HG03280 (cell line): ENCODE measurements at regions not wholly inside any gene's neighbourhood (a gene's known extent, or its start where the extent isn't known, plus 50 kb on each side); places are given as distances from the start of the nearest gene placed in this dataset.

Experiments used
- ATAC-seq: cut with Tn5 transposase; IDR thresholded peaks from one replicate; pipeline ENCODE4 v1.9.1; 2021; ENCODE audit warnings: mild to moderate bottlenecking, moderate library complexity; ENCODE audit not compliant: unreplicated experiment

DNA sequence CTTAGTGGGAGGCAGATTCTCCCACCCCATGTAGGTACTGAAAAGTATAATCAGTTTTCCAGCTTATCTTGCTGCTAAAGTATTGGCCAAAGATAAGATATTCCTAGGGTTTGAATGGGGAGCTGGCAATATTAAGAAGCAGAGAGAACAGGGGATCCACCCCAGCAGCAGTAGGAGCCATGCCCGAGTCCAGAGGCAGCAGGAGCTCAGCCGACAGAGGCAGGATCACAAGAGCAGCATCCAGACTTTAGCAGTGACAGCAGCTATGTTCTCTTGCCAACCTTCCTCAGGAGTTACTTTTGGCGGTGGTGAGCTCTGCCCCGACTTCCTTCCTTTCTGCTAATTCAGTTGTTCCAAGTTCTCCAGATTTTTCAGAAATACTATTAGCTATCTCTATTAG is 224.5 kb downstream of the GADD45G start:
- no peak for ATAC-seq

DNA sequence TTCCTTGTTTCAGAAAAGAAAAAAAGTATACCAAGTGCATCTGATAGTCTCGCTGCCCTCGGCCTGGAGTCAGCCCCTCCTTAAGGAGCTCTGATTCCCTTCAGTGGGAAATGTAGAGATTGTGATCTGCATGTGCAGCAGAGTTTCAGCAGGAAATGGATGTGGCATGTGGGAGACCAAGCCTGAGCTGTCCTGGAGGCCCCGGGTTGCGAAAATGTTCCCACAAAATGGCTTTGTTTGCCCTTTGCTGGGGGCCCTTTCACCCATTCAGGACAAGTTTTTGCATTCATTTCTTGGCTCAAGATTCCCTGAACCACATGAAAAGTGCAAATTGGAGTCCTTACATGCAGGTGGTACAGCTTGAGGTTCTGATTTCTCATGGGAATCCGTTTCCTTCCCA is 230.9 kb downstream of the GADD45G start:
- no peak for ATAC-seq

DNA sequence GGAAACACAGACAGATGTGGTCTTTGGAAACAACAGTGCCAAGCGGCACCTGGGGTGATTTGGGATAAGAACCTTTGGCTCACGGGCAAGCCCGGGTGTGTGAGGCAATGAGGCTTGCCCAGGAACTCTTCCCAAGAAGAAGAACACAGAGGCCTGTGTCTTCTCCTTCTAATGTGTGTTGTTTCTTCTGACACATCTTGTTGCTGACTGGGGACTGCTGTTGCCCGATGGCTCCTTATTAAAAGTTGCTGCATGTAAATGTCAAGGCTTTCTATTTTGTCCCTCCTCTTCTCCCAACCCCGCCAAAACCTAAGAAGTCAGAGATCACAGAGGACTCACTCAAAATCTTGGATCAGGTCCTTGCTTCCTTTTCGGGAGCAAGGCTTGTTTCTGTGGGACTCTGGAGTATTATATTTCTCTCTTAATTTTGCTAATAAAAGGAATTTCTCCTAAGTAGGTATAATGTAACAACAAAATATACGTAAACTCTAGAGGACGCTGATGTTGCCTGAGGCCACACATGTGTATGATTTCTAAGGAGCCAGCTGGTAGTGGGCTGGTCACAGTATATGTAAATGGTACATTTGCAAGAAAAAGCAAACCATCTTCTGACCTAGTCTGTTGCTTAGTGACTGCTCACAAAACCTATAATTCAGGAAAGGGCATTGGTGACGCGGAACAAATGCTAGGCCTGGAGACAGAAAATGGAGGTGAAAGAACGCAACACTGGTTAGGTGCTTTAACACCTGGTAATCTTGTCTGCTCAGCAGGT is 232.5 kb downstream of the GADD45G start:
- ATAC-seq, result no peak

DNA sequence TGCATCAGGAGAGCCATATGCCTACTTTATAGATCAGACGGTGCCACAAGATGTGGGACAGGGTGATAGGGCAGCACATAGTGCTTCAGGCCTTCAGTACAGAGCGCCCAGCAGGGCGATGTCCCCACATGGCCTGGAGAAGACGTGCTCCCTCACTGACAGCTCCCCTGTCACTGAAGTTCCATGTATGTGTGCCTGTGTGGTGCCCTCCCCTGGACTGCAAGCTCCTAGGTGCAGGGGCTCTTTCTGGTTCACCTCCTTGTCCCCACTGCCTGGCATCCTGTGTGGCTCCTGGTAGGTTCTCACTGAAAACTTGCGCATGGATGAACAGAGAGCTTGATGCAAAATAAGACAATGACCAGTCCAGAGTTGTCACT is 233.1 kb downstream of the GADD45G start:
- ATAC-seq, result no peak

DNA sequence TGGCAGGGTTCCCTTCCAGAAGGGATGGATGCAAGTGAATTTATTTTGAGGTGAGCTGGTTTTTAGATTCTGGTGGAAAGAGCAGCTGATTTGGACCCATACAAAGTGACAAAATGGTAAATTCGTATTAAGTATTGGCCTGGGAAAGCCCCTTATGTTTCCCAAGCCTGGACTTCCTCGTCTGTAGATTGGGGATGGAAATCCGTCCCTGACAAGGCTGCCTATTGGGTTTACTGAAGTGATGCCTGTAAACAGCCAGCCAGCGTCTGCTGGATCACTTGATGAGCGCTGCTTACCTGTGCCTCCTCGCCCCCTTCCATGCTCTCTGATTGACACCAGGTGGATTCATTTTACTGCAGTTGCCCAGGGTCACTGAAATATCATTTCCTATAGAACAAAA is 233.8 kb downstream of the GADD45G start:
- ATAC-seq, result no peak

DNA sequence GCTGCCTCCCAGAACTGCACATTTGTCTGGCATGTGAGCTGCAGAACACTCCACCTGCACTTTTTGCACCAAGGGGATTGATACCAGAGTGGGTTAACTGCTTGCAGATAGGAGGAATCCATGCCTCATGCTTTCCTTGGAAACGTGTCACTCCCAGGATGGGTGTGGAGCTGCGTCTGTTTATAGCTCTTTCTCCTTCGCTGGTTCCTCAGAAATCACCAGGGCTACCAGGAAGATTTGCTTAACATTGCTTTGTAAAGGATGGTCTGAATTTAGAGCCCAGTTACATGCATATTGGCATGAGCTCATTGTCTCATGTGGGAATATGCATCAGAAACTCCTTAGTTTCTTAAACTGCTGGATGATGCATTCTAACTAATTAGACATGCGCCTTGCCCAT is 234.6 kb downstream of the GADD45G start:
- no peak for ATAC-seq

DNA sequence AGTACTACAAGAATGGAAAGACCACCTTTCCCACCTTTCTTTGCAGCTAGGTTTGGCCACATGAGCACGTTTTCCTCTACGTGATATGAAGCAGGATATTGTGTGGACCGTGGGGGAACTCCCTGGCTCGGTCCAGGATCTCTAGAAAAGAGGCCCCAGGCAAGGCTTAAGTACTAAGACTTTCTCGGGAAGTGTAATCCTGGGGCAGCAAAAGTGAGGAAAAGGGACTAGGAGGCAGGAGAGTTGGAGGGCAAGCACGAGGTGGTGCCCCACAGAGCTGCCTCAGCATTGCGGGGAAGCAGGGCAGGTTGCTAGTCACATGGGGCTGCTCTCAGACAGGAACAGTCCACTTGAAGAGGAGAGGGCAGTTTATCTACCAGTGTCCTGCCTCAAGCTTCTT is 235.1 kb downstream of the GADD45G start:
- ATAC-seq, result no peak

DNA sequence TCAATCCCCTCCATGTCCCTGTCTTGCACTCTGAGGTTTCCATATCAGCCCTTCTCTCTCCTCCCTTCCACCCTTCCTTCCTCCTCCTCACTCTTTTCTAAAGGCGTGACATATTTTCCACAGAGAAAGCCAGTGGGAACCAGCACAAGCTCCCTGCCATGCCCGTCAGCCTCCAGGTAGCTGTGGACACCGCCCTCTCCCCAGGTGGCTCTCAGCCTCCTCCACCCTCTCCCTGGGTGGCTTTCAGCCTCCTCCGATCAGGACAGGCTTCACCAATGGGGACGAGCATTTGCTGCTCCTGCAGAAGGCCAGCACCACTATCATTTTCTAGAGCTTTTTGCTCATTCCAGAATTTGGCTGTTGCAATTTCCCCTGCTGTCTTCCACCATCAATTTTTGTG is 236.6 kb downstream of the GADD45G start:
- ATAC-seq, result no peak

DNA sequence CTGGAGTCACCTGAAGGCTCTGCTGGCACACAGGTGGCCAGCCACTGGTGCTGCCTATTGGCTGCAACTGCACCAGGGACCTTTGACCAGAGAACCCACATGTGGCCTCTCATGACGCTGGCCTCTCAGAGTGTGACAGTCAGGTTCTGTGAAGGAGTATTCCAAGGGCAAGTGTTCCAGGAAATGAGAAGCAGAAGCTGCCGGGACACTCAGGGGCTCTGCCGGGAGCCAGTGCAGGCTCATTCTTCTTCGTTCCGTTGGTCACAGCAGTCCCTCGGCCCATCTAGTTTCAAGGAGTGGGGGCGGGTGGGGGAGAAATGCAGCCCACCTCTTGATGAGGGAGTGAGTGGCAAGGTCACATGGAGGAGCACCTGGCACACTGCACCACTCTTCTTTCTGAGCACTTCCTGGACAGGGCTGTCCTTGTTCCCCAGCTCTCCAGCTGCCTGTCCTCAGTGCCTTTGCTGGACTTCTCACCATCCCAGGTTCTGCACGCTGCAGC is 237.5 kb downstream of the GADD45G start:
- no peak for ATAC-seq

DNA sequence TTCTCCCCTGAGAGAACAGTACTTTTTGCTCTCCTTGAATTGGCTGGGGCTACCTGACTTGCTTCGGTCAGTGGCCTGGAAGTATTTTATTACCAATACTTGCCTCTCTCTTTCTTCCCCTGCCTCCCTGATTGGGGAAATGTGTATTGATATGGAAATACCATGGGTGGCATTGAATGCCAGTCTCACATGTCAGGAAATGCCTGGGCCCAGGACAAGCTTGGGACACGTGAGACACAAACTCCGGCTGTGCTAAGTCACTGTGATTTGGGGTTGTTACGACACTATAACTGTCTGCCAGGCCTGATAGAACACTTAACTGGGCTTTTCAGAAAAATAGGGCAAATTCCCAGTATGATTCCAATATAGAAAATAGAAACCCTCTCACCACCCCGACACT is 238.3 kb downstream of the GADD45G start:
- ATAC-seq, result no peak

DNA sequence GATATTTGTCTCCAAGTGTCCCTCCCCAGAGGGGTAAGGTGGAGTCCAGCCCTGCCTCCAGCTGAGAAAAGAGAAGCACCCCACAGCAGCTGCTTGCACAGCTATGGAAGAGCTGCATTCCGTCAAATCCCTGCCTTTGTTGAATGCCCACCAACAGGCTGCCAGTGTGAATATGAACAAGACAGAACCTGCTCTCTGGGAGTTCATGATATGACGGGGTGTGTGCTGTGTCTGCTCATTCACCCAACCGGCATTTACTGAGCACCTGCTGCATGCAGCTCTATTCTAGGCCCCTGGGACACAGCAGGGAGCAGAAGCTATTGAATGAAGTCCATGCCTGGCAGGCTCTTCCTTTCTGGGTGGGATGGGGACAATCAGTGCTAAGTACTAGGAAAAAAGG is 238.8 kb downstream of the GADD45G start:
- ATAC-seq, result no peak

DNA sequence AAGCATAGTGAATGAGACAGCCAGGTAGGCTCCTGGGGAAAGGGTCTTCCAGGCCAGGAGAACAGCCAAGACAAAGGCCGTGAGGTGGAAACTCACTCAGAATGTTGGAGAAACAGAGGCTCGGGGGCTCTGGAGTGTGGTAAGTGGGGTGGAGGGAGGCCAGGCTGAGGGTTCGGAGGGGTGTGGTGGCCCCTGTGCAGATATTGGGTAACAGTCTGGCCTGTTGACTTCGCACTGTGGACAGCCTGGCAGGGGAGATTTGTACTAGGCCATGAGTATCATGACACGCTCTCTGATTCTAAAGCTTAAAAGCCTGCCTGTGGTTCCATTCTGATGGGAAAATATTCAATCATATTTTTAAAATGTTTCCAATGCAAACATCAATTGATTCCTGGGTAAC is 239.3 kb downstream of the GADD45G start:
- ATAC-seq, result no peak

DNA sequence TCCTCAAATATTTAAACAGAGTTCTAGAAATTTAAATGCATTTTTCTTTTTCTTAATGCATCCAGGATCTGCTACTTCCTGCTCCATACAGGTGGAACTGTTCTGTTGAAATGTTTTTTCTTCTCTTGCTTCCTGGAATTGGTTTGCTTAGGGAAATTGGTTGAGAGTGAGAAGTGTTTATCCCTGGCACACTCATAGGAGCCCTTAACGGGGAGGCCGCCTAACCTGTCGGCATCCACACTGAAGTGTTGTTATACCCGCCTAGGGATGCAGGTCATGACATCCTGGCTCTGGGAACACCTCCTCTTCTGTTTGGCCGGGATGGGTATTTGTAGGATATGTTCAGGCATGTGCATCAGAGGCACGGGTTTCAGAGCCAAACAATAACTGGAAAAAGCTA is 239.7 kb downstream of the GADD45G start:
- no peak for ATAC-seq

DNA sequence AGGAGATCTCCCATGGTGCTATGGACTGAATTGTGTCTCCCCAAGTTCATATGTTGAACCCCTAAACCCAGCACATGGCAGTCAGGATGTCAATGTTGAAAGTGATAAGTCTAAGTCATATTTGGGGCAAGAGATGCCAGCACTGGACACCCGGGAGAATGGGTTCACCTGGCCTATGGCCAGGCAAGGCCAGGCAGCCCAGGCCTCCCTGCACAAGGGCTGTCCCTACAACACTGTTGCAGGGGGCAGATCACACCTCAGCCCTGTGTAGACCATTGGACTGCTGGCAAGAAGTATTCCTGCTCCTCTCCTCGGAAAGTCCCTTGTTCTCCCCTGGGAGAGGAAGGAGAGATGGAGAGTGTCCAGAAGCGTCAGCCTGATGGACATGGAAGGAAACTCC is 240.5 kb downstream of the GADD45G start:
- ATAC-seq, result no peak

DNA sequence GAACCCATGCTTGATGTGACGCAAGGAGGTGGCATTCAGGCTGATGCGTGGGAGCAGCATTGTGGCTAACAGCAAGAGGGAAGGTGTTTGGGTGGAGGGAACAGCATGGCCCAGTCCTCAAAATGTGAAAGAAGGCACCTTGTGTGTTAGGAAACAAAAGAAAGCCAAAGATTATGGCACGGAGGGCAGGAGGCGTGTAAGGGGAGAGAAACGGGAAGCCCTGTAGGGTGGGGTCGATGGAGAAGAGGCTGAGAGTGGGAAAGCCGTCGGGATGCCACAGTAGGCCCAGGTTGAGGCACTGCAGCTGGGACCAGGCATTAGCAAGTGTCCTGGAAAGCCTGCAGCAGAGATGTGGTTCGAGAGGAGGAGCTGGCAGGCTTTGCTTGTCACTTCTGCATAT is 241.1 kb downstream of the GADD45G start:
- no peak for ATAC-seq

DNA sequence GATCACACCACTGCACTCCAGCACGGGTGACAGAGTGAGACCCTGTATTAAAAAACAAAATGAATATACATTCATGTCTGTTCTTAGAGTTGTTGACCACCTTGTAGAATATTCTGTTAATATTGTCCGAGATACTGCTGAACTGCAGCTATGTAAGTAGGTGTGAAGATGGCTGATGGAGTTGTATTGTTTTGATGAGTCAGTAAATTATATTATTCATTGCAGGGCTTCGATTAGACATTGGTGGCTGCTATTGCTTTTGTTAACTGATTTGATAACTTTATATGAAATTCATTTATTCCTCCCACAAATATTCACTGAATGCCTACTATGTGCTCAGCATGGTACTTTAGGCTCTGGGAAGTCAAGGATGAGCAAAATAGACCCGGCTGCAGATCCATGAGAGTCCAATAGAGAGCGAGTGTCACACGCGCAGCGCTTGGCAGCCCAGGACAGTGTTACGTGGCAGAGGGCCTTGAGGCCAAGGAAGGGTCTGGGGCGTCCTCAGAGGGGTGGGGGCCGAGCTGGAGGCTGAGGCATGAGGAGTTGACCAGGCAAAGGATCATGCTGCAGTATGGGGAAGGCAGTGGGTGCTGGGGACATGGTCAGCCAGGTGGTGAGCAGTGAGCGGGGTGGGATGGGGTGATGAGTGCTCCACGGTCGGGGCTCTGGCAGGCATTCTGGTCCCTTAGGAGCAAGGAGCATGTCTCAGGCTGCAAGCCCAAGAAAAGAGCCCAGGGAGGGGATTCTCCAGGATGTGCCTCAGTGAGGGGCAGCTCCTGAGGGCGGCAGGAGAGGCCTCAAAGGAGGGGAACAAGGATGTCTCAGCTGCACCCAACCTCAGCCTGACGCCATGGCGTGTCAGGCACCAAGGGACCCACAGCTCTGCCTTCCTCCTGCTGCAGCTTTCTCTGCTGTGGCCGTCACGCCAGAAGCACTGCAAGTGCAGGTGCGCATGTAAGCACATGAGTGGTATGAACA is 243.5 kb downstream of the GADD45G start:
- no peak for ATAC-seq

DNA sequence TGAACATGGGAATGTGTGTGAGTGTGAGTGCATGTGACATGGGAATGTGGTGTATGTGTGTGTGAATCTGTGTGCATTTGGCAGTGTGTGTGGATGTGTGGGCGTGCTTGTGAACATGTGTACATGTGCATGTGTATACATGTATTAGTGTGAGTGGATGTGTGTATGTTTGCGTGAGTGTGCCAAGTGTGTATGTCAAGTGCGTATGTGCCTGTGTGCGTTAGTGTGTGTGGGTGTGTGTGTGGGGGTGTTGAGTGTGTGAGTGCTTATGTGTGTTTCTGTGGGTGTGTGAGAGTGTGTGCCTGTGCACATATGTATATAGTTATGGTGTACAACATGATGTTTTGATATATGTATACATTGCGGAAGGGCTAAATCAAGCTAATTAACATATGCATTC is 244.3 kb downstream of the GADD45G start:
- no peak for ATAC-seq

DNA sequence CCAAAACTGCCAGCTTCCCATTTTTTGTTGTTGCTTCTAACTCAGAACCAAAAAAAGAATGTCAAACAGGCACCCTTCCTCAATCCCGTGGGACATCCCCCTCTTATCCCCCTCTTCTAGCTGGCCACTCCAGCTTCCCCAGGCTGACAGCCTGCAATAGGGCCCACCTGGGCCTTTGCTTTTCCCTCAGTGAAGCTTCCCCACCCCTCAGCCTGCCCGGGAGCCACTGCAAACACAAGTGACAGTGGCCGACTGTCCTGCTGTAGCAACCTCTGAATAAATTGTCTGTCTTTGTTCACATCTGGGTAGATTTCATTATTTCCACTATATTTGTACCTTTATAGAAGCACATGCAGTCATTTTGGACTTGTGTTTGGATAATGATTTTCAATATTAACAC is 245.3 kb downstream of the GADD45G start:
- ATAC-seq, result no peak

DNA sequence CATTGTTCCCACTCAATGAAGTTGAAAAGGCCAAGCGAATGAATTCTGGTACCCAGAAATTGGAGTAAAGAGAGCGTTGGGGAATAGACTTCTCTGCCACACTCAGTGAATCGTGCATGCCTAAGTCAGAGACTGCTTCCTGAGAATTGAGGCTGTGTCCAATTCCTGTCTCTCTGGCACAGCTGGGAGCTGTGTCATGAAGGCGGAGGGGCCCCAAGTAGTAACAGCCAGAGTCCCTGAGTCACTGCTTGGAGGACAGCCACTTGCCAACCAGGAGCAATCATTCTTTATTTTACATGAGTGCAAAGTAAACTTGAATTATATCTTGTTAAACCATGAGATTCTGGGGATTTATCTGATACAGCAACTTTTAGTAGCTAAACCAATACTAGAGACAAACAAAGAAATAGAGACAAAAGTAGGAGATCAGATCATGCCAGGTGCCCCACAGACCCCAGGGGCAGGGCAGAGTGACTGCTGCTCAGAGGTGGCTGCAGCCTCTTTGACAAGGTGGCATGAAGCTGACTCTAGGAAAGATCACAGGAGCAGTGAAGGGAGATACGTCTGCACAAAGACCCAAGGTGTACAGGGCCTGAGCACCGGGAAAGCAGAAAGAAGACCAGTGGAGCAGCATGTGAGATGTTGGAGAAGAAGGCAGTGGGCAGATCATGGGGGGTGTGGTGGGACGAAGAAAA is 246.0 kb downstream of the GADD45G start:
- ATAC-seq, result no peak

DNA sequence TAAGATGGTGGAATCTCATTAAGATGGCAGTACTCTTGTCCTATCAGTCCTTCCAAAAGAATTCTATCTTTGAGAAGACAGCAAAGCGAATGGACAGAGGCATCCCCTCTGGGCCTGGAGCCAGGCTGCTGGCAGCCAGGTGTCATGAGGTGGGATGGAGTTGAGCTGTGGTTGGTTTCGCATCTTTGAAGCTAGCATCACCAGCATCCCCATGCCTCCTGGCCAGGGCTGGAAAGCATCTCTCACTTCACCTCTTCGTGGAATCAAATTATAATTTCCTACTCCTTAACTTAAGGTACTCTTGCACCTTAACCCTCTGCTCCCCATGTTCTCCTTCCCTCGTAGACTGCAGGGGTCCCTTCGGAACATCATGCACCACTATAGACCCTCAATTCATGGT is 248.3 kb downstream of the GADD45G start:
- no peak for ATAC-seq

DNA sequence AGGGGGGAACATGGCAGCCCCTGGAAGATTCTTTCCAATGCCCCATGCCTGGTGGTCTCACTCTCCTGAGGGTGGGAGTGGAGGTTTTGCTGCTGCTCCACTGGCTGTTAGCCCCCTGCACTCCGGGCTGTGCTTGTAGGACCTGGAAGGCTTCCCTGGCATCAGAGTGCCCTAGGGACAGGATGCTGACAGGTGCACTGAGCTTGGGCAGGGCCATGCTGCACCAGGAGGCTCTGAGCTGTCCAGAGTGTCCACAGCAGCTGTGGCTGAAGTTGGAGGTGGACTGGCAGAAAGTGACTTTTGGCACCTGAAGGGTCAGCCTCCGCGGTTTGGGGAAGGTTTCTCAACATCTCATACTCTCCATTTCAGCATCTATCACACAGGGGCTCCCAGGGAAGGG is 249.1 kb downstream of the GADD45G start:
- no peak for ATAC-seq
